Fibroblast of skin of back (primary cell): ENCODE measurements at regions not wholly inside any gene's neighbourhood (a gene's known extent, or its start where the extent isn't known, plus 50 kb on each side); places are given as distances from the start of the nearest gene placed in this dataset.
A peak's percentile ranks its signal among the peaks of the same experiment; 100 is the strongest.

ENCODE experiments used
- DNase-seq: peaks from one replicate; pipeline ENCODE4 v3.0.0-alpha.2; 2013

GRCh38 chr1:191160837-191161236 is 683.2 kb upstream of the BRINP3 start:
- DNase-seq: no peak

- DNase-seq: no peak
These were observed 685.1 kb upstream of the BRINP3 start for GRCh38 chr1:191162762-191163161.

GRCh38 chr1:191163621-191164020 is 686.0 kb upstream of the BRINP3 start:
- no peak for DNase-seq

- DNase-seq: no peak
These were observed 696.6 kb upstream of the BRINP3 start for GRCh38 chr1:191174298-191174697.

GRCh38 chr1:191176131-191176530 is 698.5 kb upstream of the BRINP3 start:
- no peak for DNase-seq

- peak; percentile 25 for DNase-seq
These were observed 729.0 kb upstream of the BRINP3 start for GRCh38 chr1:191206513-191207207.

- no peak for DNase-seq
These were observed 744.5 kb upstream of the BRINP3 start for GRCh38 chr1:191222206-191222605.

GRCh38 chr1:191240925-191241324 is 763.3 kb upstream of the BRINP3 start:
- DNase-seq: peak; percentile 67

GRCh38 chr1:191255354-191256054 is 777.8 kb upstream of the BRINP3 start:
- peak; percentile 5 for DNase-seq

- DNase-seq: no peak
These were observed 779.3 kb upstream of the BRINP3 start for GRCh38 chr1:191256917-191257316.

GRCh38 chr1:191260056-191260455 is 782.4 kb upstream of the BRINP3 start:
- no peak for DNase-seq

GRCh38 chr1:191261111-191261510 is 783.4 kb upstream of the BRINP3 start:
- no peak for DNase-seq

GRCh38 chr1:191279266-191279800 is 801.7 kb upstream of the BRINP3 start:
- no peak for DNase-seq

GRCh38 chr1:191284175-191284574 is 806.5 kb upstream of the BRINP3 start:
- no peak for DNase-seq

- no peak for DNase-seq
These were observed 812.8 kb upstream of the BRINP3 start for GRCh38 chr1:191290441-191290840.

GRCh38 chr1:191305370-191305769 is 827.7 kb upstream of the BRINP3 start:
- DNase-seq: no peak

GRCh38 chr1:191306916-191307315 is 829.3 kb upstream of the BRINP3 start:
- no peak for DNase-seq

- DNase-seq: peak; percentile 1
These were observed 838.2 kb upstream of the RGS18 start for GRCh38 chr1:191320062-191320461.

GRCh38 chr1:191327868-191328267 is 830.4 kb upstream of the RGS18 start:
- no peak for DNase-seq

- peak; percentile 83 for DNase-seq
These were observed 814.4 kb upstream of the RGS18 start for GRCh38 chr1:191343816-191344215.

GRCh38 chr1:191346381-191346780 is 811.9 kb upstream of the RGS18 start:
- DNase-seq: no peak

- no peak for DNase-seq
These were observed 809.9 kb upstream of the RGS18 start for GRCh38 chr1:191348328-191348727.

GRCh38 chr1:191350938-191351337 is 807.3 kb upstream of the RGS18 start:
- no peak for DNase-seq

GRCh38 chr1:191358724-191359123 is 799.5 kb upstream of the RGS18 start:
- DNase-seq: no peak
